ENCODE measurements at regions not wholly inside any gene's neighbourhood (a gene's known extent, or its start where the extent isn't known, plus 50 kb on each side); places are given as distances from the start of the nearest gene placed in this dataset.

- FAIRE-seq (no peak), ATAC-seq (no peak)
These were observed 221.4 kb downstream of the HLX start for GRCh38 chr1:221100611-221101010.

More at GRCh38 chr1:221100611-221101010, 221.4 kb downstream of the HLX start:
- Histone ChIP-seq H3K27me3 (replicated peaks in 1 of 2; ENCODE audit: control insufficient read depth in 2 of 2, insufficient read depth in 2 of 2, low read length in 1 of 2) (no peaks in the 10 kb centered on the region), H3K79me2 (ENCODE audit: control insufficient read depth, insufficient read depth, low read length) (no peaks in the 10 kb centered on the region), H3K9ac (ENCODE audit: control insufficient read depth, insufficient read depth, low read length) (no peak overlapping the region), H3K4me1 (ENCODE audit: control insufficient read depth, insufficient read depth, low read length) (peaks cover 5% of the 10 kb centered on the region), H3K4me2 (ENCODE audit: control insufficient read depth, insufficient read depth) (no peak overlapping the region), H2AFZ (ENCODE audit: control insufficient read depth, low read depth, low read length) (no peak overlapping the region), H3K9me3 (replicated peaks; ENCODE audit: control insufficient read depth, insufficient read depth, low read length) (peaks cover 10% of the 10 kb centered on the region; the same call in 2 of the 3 replicates), H3K36me3 (ENCODE audit: control insufficient read depth in 2 of 2, insufficient read depth in 2 of 2, low read length in 1 of 2) (no peaks in the 10 kb centered on the region), H4K20me1 (ENCODE audit: control insufficient read depth, insufficient read depth) (no peaks in the 10 kb centered on the region), H3K27ac (ENCODE audit: control insufficient read depth, insufficient read depth) (no peak overlapping the region), H3K4me3 (no peak overlapping the region)
- intact Hi-C loops (cut with micrococcal nuclease; ENCODE audit: unreplicated experiment) (no loop called here), in situ Hi-C loops (cut with MboI) (no loop called here)
- ChIA-PET CTCF (interaction anchor here (0.6 to 1.2 kb wide), 3 partner anchors 74 to 103 kb away, joined by 3 to 4 read pairs (median 3); no protein-coding TSS in a partner anchor), SMC1A (ENCODE audit: uncharacterized antibody, unreplicated experiment) (interaction anchor here (0.7 to 1.2 kb wide), 7 partner anchors 9 to 31 kb away, joined by 3 read pairs; no protein-coding TSS in a partner anchor), RAD21 (ENCODE audit: unreplicated experiment) (interaction anchor here (1.2 kb wide), 1 partner anchor 102 kb away, joined by 4 read pairs; no protein-coding TSS in a partner anchor), POLR2A (no interaction called here)
- DNase-seq (ENCODE audit: low read depth, low spot score) = no peak
- BruUV-seq (replicated peaks) = no TSS peak
- WGBS (ENCODE audit: insufficient coverage, insufficient replicate concordance, low lambda C conversion rate, missing lambda C conversion rate) = 17% methylated on average over 3 of the region's 3 CpGs
- TF ChIP-seq CBX5 (IDR thresholded peaks at IDR 0.05; ENCODE audit: low read depth) = no peak
- TF ChIP-seq ZNF24 (IDR thresholded peaks at IDR 0.05) = no peak
- no peak for TF ChIP-seq HSF1 (IDR thresholded peaks at IDR 0.05; ENCODE audit: low read depth, low read length)
- TF ChIP-seq NFXL1 (IDR thresholded peaks at IDR 0.05; ENCODE audit: borderline replicate concordance) = no peak
- TF ChIP-seq JUNB (IDR thresholded peaks at IDR 0.05) = no peak
- no peak for TF ChIP-seq CEBPB (IDR thresholded peaks at IDR 0.05; ENCODE audit: borderline replicate concordance in 1 of 2, low read depth in 2 of 2, low read length in 2 of 2)
- TF ChIP-seq, protein P1, sequence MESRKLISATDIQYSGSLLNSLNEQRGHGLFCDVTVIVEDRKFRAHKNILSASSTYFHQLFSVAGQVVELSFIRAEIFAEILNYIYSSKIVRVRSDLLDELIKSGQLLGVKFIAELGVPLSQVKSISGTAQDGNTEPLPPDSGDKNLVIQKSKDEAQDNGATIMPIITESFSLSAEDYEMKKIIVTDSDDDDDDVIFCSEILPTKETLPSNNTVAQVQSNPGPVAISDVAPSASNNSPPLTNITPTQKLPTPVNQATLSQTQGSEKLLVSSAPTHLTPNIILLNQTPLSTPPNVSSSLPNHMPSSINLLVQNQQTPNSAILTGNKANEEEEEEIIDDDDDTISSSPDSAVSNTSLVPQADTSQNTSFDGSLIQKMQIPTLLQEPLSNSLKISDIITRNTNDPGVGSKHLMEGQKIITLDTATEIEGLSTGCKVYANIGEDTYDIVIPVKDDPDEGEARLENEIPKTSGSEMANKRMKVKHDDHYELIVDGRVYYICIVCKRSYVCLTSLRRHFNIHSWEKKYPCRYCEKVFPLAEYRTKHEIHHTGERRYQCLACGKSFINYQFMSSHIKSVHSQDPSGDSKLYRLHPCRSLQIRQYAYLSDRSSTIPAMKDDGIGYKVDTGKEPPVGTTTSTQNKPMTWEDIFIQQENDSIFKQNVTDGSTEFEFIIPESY (IDR thresholded peaks at IDR 0.05) = no peak
- no peak for TF ChIP-seq EZH2 (IDR thresholded peaks at IDR 0.05; ENCODE audit: borderline replicate concordance, control insufficient read depth, low read depth, low read length)
- TF ChIP-seq, protein P2, sequence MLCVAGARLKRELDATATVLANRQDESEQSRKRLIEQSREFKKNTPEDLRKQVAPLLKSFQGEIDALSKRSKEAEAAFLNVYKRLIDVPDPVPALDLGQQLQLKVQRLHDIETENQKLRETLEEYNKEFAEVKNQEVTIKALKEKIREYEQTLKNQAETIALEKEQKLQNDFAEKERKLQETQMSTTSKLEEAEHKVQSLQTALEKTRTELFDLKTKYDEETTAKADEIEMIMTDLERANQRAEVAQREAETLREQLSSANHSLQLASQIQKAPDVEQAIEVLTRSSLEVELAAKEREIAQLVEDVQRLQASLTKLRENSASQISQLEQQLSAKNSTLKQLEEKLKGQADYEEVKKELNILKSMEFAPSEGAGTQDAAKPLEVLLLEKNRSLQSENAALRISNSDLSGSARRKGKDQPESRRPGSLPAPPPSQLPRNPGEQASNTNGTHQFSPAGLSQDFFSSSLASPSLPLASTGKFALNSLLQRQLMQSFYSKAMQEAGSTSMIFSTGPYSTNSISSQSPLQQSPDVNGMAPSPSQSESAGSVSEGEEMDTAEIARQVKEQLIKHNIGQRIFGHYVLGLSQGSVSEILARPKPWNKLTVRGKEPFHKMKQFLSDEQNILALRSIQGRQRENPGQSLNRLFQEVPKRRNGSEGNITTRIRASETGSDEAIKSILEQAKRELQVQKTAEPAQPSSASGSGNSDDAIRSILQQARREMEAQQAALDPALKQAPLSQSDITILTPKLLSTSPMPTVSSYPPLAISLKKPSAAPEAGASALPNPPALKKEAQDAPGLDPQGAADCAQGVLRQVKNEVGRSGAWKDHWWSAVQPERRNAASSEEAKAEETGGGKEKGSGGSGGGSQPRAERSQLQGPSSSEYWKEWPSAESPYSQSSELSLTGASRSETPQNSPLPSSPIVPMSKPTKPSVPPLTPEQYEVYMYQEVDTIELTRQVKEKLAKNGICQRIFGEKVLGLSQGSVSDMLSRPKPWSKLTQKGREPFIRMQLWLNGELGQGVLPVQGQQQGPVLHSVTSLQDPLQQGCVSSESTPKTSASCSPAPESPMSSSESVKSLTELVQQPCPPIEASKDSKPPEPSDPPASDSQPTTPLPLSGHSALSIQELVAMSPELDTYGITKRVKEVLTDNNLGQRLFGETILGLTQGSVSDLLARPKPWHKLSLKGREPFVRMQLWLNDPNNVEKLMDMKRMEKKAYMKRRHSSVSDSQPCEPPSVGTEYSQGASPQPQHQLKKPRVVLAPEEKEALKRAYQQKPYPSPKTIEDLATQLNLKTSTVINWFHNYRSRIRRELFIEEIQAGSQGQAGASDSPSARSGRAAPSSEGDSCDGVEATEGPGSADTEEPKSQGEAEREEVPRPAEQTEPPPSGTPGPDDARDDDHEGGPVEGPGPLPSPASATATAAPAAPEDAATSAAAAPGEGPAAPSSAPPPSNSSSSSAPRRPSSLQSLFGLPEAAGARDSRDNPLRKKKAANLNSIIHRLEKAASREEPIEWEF (IDR thresholded peaks at IDR 0.05; ENCODE audit: insufficient replicate concordance, low read depth, low read length) = no peak
- no peak for TF ChIP-seq TBL1XR1 (IDR thresholded peaks at IDR 0.05; ENCODE audit: low read depth, low read length)
- no peak for TF ChIP-seq NR2F1 (conservative IDR thresholded peaks at IDR 0.05)
